SK-N-MC (cell line): ENCODE measurements at regions not wholly inside any gene's neighbourhood (a gene's known extent, or its start where the extent isn't known, plus 50 kb on each side); places are given as distances from the start of the nearest gene placed in this dataset.
A peak's percentile ranks its signal among the peaks of the same experiment; 100 is the strongest.

Experiments
- DNase-seq: peaks from one replicate; pipeline ENCODE4 v3.0.0-alpha.2; 2011; ENCODE audit warnings: low read depth, low spot score
- H3K27ac ChIP-seq: fragments of 200-600 bp; sonication (generic); 2 replicates; pipeline ENCODE4 v1.5.1; 2016; ENCODE audit warnings: mixed run types
- H3K36me3 ChIP-seq: fragments of 200-600 bp; sonication (generic); 2 replicates; pipeline ENCODE4 v1.6.1; 2017; ENCODE audit warnings: antibody characterized with exemption, low read length, mixed read lengths; ENCODE audit not compliant: insufficient read depth
- H3K4me3 ChIP-seq: fragments of 200-600 bp; sonication (generic); 2 replicates; pipeline ENCODE4 v1.5.1; 2016
- H3K9ac ChIP-seq: fragments of 200-600 bp; sonication (generic); 2 replicates; pipeline ENCODE4 v1.8.0; 2017; ENCODE audit warnings: mixed run types, mixed read lengths; ENCODE audit not compliant: insufficient read length
- H3K9me3 ChIP-seq: fragments of 200-600 bp; sonication (generic); 2 replicates; pipeline ENCODE4 v1.6.1; 2017; ENCODE audit warnings: low read depth, mild to moderate bottlenecking, antibody characterized with exemption, low read length, moderate library complexity, mixed read lengths
- EZH2 ChIP-seq: fragments of 200-600 bp; sonication (generic); IDR thresholded peaks from one replicate; pipeline ENCODE4 v1.6.1; 2017; ENCODE audit warnings: antibody characterized with exemption
- FOXP2 ChIP-seq: optimal IDR thresholded peaks from 2 replicates; pipeline ENCODE3; 2011; ENCODE audit warnings: mild to moderate bottlenecking, moderate library complexity; ENCODE audit not compliant: insufficient read depth; ENCODE audit errors: extremely low read length, control extremely low read depth
- POLR2AphosphoS5 ChIP-seq: IDR thresholded peaks from 2 replicates; pipeline ENCODE4 v1.6.1; 2012; ENCODE audit warnings: mild to moderate bottlenecking, low read depth, low read length, borderline replicate concordance

GRCh38 chr5:92500752-92501151 is 1080.3 kb downstream of the NR2F1-AS1 start:
- Histone ChIP-seq H3K27ac (no peak overlapping the region), H3K36me3 (no peaks in the 10 kb centered on the region), H3K4me3 (no peak overlapping the region), H3K9me3 (no peaks in the 10 kb centered on the region), H3K9ac (no peak overlapping the region)
- DNase-seq: no peak
- no peak for TF ChIP-seq FOXP2
- no peak for TF ChIP-seq POLR2AphosphoS5
- TF ChIP-seq EZH2: no peak

- DNase-seq: no peak
- Histone ChIP-seq H3K9me3 (no peaks in the 10 kb centered on the region), H3K27ac (no peak overlapping the region), H3K4me3 (no peak overlapping the region), H3K36me3 (no peaks in the 10 kb centered on the region), H3K9ac (no peak overlapping the region)
- no peak for TF ChIP-seq POLR2AphosphoS5
Measured at GRCh38 chr5:92496545-92496944, 1084.5 kb downstream of the NR2F1-AS1 start.

- H3K27ac ChIP-seq: no peak overlapping the region
- H3K36me3 ChIP-seq: no peaks in the 10 kb centered on the region
- H3K4me3 ChIP-seq: no peak overlapping the region
- no peak overlapping the region for H3K9ac ChIP-seq
- DNase-seq: no peak
- no peaks in the 10 kb centered on the region for H3K9me3 ChIP-seq
- no peak for TF ChIP-seq POLR2AphosphoS5
- TF ChIP-seq EZH2: no peak
- no peak for TF ChIP-seq FOXP2
Measured at GRCh38 chr5:92494508-92494907, 1086.5 kb downstream of the NR2F1-AS1 start.

- Histone ChIP-seq H3K36me3 (no peaks in the 10 kb centered on the region), H3K27ac (no peak overlapping the region), H3K9me3 (no peaks in the 10 kb centered on the region), H3K4me3 (no peak overlapping the region), H3K9ac (no peak overlapping the region)
- DNase-seq: no peak
- TF ChIP-seq FOXP2: no peak
- TF ChIP-seq POLR2AphosphoS5: no peak
- TF ChIP-seq EZH2: no peak
Measured at GRCh38 chr5:92492908-92493307, 1088.1 kb downstream of the NR2F1-AS1 start.

- DNase-seq: no peak
- Histone ChIP-seq H3K4me3 (no peak overlapping the region), H3K9ac (no peak overlapping the region), H3K36me3 (no peaks in the 10 kb centered on the region), H3K9me3 (no peaks in the 10 kb centered on the region), H3K27ac (no peak overlapping the region)
- TF ChIP-seq EZH2 (no peak), FOXP2 (no peak), POLR2AphosphoS5 (no peak)
Measured at GRCh38 chr5:92484484-92484883, 1096.5 kb downstream of the NR2F1-AS1 start.

GRCh38 chr5:92472981-92473566 is 1090.0 kb upstream of the ARRDC3 start:
- DNase-seq: no peak
- TF ChIP-seq EZH2 (no peak), FOXP2 (no peak), POLR2AphosphoS5 (no peak)
- no peaks in the 10 kb centered on the region; the same call in 1 of the 2 replicates for H3K9me3 ChIP-seq
- no peak overlapping the region for H3K9ac ChIP-seq
- H3K36me3 ChIP-seq: no peaks in the 10 kb centered on the region
- H3K4me3 ChIP-seq: no peak overlapping the region
- H3K27ac ChIP-seq: no peak overlapping the region

GRCh38 chr5:92471861-92472260 is 1088.7 kb upstream of the ARRDC3 start:
- TF ChIP-seq POLR2AphosphoS5 (no peak), FOXP2 (no peak), EZH2 (no peak)

GRCh38 chr5:92470770-92471169 is 1087.7 kb upstream of the ARRDC3 start:
- Histone ChIP-seq H3K27ac (no peak overlapping the region), H3K36me3 (no peaks in the 10 kb centered on the region), H3K4me3 (no peak overlapping the region), H3K9ac (no peak overlapping the region), H3K9me3 (no peaks in the 10 kb centered on the region; the same call in 1 of the 2 replicates)
- DNase-seq: no peak
- TF ChIP-seq EZH2 (no peak), FOXP2 (no peak), POLR2AphosphoS5 (no peak)

More at GRCh38 chr5:92471861-92472260, 1088.7 kb upstream of the ARRDC3 start:
- no peak overlapping the region for H3K27ac ChIP-seq
- H3K4me3 ChIP-seq: no peak overlapping the region
- no peaks in the 10 kb centered on the region for H3K36me3 ChIP-seq
- no peaks in the 10 kb centered on the region; the same call in 1 of the 2 replicates for H3K9me3 ChIP-seq
- DNase-seq: no peak
- H3K9ac ChIP-seq: no peak overlapping the region

GRCh38 chr5:92468295-92468694 is 1085.2 kb upstream of the ARRDC3 start:
- Histone ChIP-seq H3K4me3 (peak overlapping the region; percentile 53), H3K9me3 (no peaks in the 10 kb centered on the region; the same call in 1 of the 2 replicates), H3K36me3 (no peaks in the 10 kb centered on the region), H3K27ac (peak overlapping the region; percentile 74), H3K9ac (no peak overlapping the region)
- no peak for TF ChIP-seq EZH2
- TF ChIP-seq POLR2AphosphoS5: no peak
- no peak for TF ChIP-seq FOXP2
- DNase-seq: no peak
